Left ventricle myocardium inferior (tissue), 1 donor: ENCODE measurements at regions not wholly inside any gene's neighbourhood (a gene's known extent, or its start where the extent isn't known, plus 50 kb on each side); places are given as distances from the start of the nearest gene placed in this dataset.

ENCODE experiments used
- DNase-seq: peaks from one replicate; pipeline ENCODE4 v3.0.0-alpha.2; 2020
- H3K27ac ChIP-seq: fragments of 200-600 bp; replicated peaks from 2 replicates; pipeline ENCODE4 v1.8.0; 2021
- H3K27me3 ChIP-seq: fragments of 200-600 bp; 2 replicates; pipeline ENCODE4 v1.8.0; 2021; ENCODE audit warnings: low read depth
- H3K36me3 ChIP-seq: fragments of 200-600 bp; 2 replicates; pipeline ENCODE4 v1.8.0; 2021
- H3K4me1 ChIP-seq: fragments of 200-600 bp; 2 replicates; pipeline ENCODE4 v1.8.0; 2021
- H3K4me3 ChIP-seq: fragments of 200-600 bp; 2 replicates; pipeline ENCODE4 v1.8.0; 2021; ENCODE audit warnings: mild to moderate bottlenecking, moderate library complexity
- H3K9me3 ChIP-seq: fragments of 200-600 bp; replicated peaks from 2 replicates; pipeline ENCODE4 v1.8.0; 2021
- intact Hi-C: fragments of 100-400 bp; cut with micrococcal nuclease; formaldehyde crosslinking; loops from one replicate; pipeline ENCODE4 v1.11.0; 2022
- TF ChIP-seq, protein P1 (sequence below): fragments of 200-600 bp; IDR thresholded peaks from 2 replicates; pipeline ENCODE4 v1.8.0; 2021; ENCODE audit warnings: antibody characterized with exemption, mild to moderate bottlenecking, borderline replicate concordance
- donor health status: DM: no; HTN: yes; CAD: no; lungs with severe emphysema.

DNA sequence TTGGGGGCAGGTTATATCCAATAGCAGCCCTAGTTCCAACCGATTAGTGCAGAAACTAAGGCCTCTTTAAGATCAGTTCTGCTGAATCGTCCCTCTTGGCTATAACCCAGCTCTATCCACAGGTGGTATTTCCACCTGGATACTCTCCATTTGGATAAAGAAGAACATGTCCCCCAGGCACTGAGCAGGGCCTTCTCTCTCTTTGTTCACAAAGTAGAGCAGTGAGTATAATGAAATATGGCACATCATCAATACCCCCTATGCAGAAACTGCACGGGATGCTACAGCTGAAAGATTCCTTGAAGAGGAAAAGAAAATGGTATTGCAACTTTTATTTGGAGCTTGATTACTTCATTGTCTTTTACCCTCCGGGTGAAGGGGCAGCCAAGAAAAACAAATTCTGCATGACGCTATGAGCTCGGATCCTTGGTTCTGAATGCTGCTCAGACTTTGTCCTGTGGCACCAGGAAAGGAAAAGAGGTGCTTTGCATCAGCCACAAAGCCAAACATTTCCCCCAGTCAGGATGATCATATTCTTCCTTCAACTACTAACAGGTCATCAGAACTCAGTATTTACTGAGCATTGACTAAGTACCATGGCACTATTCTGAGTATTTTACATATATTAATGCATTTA is 399.7 kb downstream of the NPIPA8 start:
- no peaks in the 10 kb centered on the region for H3K36me3 ChIP-seq
- H3K4me3 ChIP-seq = no peak overlapping the region
- no peak overlapping the region for H3K27ac ChIP-seq
- intact Hi-C loops = no loop called here
- no peak for DNase-seq
- TF ChIP-seq, protein P1, sequence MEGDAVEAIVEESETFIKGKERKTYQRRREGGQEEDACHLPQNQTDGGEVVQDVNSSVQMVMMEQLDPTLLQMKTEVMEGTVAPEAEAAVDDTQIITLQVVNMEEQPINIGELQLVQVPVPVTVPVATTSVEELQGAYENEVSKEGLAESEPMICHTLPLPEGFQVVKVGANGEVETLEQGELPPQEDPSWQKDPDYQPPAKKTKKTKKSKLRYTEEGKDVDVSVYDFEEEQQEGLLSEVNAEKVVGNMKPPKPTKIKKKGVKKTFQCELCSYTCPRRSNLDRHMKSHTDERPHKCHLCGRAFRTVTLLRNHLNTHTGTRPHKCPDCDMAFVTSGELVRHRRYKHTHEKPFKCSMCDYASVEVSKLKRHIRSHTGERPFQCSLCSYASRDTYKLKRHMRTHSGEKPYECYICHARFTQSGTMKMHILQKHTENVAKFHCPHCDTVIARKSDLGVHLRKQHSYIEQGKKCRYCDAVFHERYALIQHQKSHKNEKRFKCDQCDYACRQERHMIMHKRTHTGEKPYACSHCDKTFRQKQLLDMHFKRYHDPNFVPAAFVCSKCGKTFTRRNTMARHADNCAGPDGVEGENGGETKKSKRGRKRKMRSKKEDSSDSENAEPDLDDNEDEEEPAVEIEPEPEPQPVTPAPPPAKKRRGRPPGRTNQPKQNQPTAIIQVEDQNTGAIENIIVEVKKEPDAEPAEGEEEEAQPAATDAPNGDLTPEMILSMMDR = no peak
- H3K9me3 ChIP-seq = no peaks in the 10 kb centered on the region
- H3K27me3 ChIP-seq = peaks cover 9% of the 10 kb centered on the region
- no peaks in the 10 kb centered on the region for H3K4me1 ChIP-seq

DNA sequence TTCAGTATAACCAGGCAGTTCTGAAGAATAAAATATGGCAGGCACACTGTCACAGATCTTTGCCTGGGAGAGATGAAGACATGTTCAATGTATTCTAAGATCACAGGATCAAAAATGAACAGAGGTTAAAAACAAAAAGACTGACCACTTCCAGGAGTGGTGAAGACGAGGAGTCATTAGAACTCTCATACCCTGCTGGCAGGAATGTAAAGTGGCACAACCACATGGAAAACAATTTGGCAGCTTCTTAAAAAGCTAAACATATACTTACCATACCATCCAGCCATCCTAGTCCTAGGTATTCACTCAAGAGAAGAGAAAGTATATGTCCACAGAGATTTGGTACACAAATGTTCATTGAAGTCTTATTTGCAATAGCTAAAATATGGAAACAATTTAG is 406.3 kb downstream of the NPIPA8 start:
- H3K27ac ChIP-seq = no peak overlapping the region
- TF ChIP-seq, protein P1 = no peak
- intact Hi-C loops = no loop called here
- no peaks in the 10 kb centered on the region for H3K9me3 ChIP-seq
- no peaks in the 10 kb centered on the region for H3K36me3 ChIP-seq
- no peak for DNase-seq
- no peaks in the 10 kb centered on the region for H3K27me3 ChIP-seq
- H3K4me1 ChIP-seq = no peaks in the 10 kb centered on the region
- H3K4me3 ChIP-seq = no peak overlapping the region

DNA sequence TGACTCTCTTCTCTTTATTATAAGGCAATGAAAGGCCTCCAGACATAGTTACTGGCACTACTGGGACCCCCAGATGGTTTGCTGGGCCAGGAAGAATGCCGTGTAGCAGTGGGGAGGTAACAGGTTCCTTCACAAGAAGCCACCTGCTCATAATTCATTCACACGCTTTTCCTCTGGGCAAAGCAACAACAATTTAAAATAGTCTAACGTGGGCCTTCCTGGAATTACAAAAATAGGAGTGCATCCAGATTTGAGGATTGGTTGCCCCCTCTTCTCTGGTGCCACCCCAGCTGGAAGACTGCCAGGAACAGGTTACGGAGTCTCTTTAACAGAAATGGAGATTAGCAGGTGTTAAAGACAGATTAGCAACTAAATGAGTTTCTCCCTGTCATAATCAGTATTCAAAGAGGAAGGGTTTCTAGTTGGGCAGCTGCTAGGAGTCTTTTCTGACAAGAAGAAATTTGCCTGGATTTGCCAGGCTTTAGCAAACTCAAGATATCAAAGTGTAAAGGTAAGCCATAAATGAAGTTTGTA is 409.6 kb downstream of the NPIPA8 start:
- Histone ChIP-seq H3K9me3 (peaks cover 23% of the 10 kb centered on the region), H3K27me3 (no peaks in the 10 kb centered on the region), H3K36me3 (no peaks in the 10 kb centered on the region), H3K4me1 (no peaks in the 10 kb centered on the region), H3K4me3 (no peak overlapping the region), H3K27ac (no peak overlapping the region)
- no peak for DNase-seq
- TF ChIP-seq, protein P1 = no peak
- intact Hi-C loops = no loop called here

DNA sequence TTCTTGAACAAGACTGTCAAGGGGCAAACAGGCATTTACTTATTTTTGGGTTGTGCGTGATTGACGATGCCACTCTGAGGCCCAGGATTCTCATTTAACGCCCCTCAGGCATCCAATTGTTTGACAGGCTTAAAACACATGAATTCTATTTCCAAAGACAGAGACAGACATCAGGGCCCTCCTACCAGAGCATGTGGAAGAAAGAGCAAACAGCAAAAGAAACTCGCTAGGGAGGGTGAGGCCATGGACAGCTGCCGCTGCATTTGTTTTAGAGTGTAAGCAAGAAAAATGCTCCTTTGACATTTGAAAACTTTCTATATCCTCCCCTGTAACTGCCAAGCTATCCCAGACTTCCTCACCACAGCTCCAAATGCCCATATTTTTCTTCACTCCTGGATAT is 410.1 kb downstream of the NPIPA8 start:
- Histone ChIP-seq H3K27me3 (no peaks in the 10 kb centered on the region), H3K36me3 (no peaks in the 10 kb centered on the region), H3K4me1 (no peaks in the 10 kb centered on the region), H3K4me3 (no peak overlapping the region), H3K27ac (no peak overlapping the region), H3K9me3 (peaks cover 28% of the 10 kb centered on the region)
- TF ChIP-seq, protein P1 = no peak
- intact Hi-C loops = no loop called here
- DNase-seq = no peak

DNA sequence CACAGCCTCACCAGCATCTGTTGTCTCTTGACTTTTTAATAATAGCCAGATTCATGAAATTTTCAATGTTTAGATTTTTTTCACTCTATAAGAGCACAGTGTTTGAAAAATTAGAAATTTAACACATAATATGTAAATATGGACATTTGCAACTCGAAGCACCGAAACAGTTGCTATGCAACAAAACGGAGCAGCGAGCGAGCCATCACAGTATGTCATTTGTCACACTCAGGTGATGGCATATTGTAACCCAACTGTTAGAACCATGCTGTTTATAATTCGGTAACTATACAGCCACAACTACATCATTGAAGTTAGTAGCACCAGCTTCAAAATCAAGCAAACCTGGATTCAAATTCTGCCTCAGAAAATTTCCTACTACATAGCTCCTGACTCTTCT is 410.8 kb downstream of the NPIPA8 start:
- no peak overlapping the region for H3K4me3 ChIP-seq
- H3K27me3 ChIP-seq = no peaks in the 10 kb centered on the region
- peaks cover 35% of the 10 kb centered on the region for H3K9me3 ChIP-seq
- TF ChIP-seq, protein P1 = no peak
- intact Hi-C loops = no loop called here
- no peaks in the 10 kb centered on the region for H3K4me1 ChIP-seq
- H3K36me3 ChIP-seq = no peaks in the 10 kb centered on the region
- no peak overlapping the region for H3K27ac ChIP-seq
- no peak for DNase-seq
